Epithelial cell of esophagus (primary cell): ENCODE measurements at regions not wholly inside any gene's neighbourhood (a gene's known extent, or its start where the extent isn't known, plus 50 kb on each side); places are given as distances from the start of the nearest gene placed in this dataset.

Source experiments
- DNase-seq: peaks from one replicate; pipeline ENCODE4 v3.0.0; 2010; ENCODE audit warnings: low read depth
- H3K4me3 ChIP-seq: 2 replicates; pipeline ENCODE4 v1.5.1; 2011; ENCODE audit warnings: mild to moderate bottlenecking, low read length, control low read depth
- TF ChIP-seq, protein P1 (sequence below): IDR thresholded peaks from 2 replicates; pipeline ENCODE4 v1.5.1; 2011; ENCODE audit warnings: low read depth, mild to moderate bottlenecking, low read length, control low read depth, inconsistent platforms; ENCODE audit not compliant: insufficient read depth; ENCODE audit errors: missing control alignments

- DNase-seq, result no peak
- TF ChIP-seq, protein P1, sequence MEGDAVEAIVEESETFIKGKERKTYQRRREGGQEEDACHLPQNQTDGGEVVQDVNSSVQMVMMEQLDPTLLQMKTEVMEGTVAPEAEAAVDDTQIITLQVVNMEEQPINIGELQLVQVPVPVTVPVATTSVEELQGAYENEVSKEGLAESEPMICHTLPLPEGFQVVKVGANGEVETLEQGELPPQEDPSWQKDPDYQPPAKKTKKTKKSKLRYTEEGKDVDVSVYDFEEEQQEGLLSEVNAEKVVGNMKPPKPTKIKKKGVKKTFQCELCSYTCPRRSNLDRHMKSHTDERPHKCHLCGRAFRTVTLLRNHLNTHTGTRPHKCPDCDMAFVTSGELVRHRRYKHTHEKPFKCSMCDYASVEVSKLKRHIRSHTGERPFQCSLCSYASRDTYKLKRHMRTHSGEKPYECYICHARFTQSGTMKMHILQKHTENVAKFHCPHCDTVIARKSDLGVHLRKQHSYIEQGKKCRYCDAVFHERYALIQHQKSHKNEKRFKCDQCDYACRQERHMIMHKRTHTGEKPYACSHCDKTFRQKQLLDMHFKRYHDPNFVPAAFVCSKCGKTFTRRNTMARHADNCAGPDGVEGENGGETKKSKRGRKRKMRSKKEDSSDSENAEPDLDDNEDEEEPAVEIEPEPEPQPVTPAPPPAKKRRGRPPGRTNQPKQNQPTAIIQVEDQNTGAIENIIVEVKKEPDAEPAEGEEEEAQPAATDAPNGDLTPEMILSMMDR, result no peak
- no peak overlapping the region for H3K4me3 ChIP-seq
These were observed 182.8 kb downstream of the GADD45G start for GRCh38 chr9:89787595-89787994.

- no peak for DNase-seq
- TF ChIP-seq, protein P1, result no peak
- no peak overlapping the region for H3K4me3 ChIP-seq
These were observed 183.6 kb downstream of the GADD45G start for GRCh38 chr9:89788434-89788833.

- DNase-seq, result no peak
- TF ChIP-seq, protein P1, result no peak
These were observed 185.2 kb downstream of the GADD45G start for GRCh38 chr9:89789922-89790510.

GRCh38 chr9:89790542-89791109 lies 185.8 kb downstream of the GADD45G start:
- no peak overlapping the region for H3K4me3 ChIP-seq

More at GRCh38 chr9:89789922-89790510, 185.2 kb downstream of the GADD45G start:
- no peak overlapping the region for H3K4me3 ChIP-seq

GRCh38 chr9:89791754-89792153 lies 186.9 kb downstream of the GADD45G start:
- no peak overlapping the region for H3K4me3 ChIP-seq
- no peak for DNase-seq
- TF ChIP-seq, protein P1, result no peak

More at GRCh38 chr9:89790542-89791109, 185.8 kb downstream of the GADD45G start:
- TF ChIP-seq, protein P1, result no peak
- DNase-seq, result peak; percentile 37

GRCh38 chr9:89792189-89793123 lies 187.6 kb downstream of the GADD45G start:
- H3K4me3 ChIP-seq, result no peak overlapping the region
- TF ChIP-seq, protein P1, result no peak
- no peak for DNase-seq

GRCh38 chr9:89793124-89793495 lies 188.3 kb downstream of the GADD45G start:
- no peak for DNase-seq
- H3K4me3 ChIP-seq, result no peak overlapping the region

More at GRCh38 chr9:89793124-89793495, 188.3 kb downstream of the GADD45G start:
- TF ChIP-seq, protein P1, result no peak
